Adrenal gland (tissue), 9 donors: ENCODE measurements at regions not wholly inside any gene's neighbourhood (a gene's known extent, or its start where the extent isn't known, plus 50 kb on each side); places are given as distances from the start of the nearest gene placed in this dataset.
"Not testable (repeated sequence)": the region's sequence is repeated elsewhere in the genome, so short reads cannot be mapped to it uniquely, and the experiment has no call there.

Experiments used
- DNase-seq, 7 donors: peaks; one replicate each; pipeline ENCODE4 v3.0.0-alpha.2; 2019 to 2020
- H3K27ac ChIP-seq, 5 donors: fragments of 200-600 bp; sonication (generic) in 4 of 5; 1 replicate in 3 of 5; 2 replicates in 2 of 5; pipeline versions ENCODE4 v1.5.1 to v1.8.0; 2016 to 2020; ENCODE audit warnings: mild to moderate bottlenecking in 1 of 5
- H3K27me3 ChIP-seq: fragments of 200-600 bp; 2 replicates; pipeline ENCODE4 v1.8.0; 2021
- H3K36me3 ChIP-seq, 2 donors: fragments of 200-600 bp; replicated peaks in 1 of 2; 1 replicate in 1 of 2; 2 replicates in 1 of 2; pipeline versions ENCODE4 v1.5.1 to v1.8.0; 2018 to 2022
- H3K4me1 ChIP-seq, 2 donors: fragments of 200-600 bp; replicated peaks in 1 of 2; 1 replicate in 1 of 2; 2 replicates in 1 of 2; pipeline versions ENCODE4 v1.5.1 to v1.8.0; 2018 to 2021
- H3K4me3 ChIP-seq, 4 donors: fragments of 200-600 bp; sonication (generic) in 3 of 4; one replicate each; pipeline ENCODE4 v1.5.1; 2016 to 2018
- H3K9me3 ChIP-seq, 3 donors: fragments of 200-600 bp; sonication (generic) in 1 of 3; replicated peaks in 1 of 3; 1 replicate in 2 of 3; 2 replicates in 1 of 3; pipeline versions ENCODE4 v1.5.1 to v1.8.0; 2016 to 2021
- CTCF ChIP-seq, 6 experiments: fragments of 450-650 bp in 4 of 6; fragments of 200-600 bp in 2 of 6; sonication (generic) in 1 of 6; IDR thresholded peaks; 1 replicate in 5 of 6; 2 replicates in 1 of 6; pipeline versions ENCODE4 v1.5.1 to v1.8.0; 2016 to 2021; ENCODE audit warnings: antibody characterized with exemption in 6 of 6, mild to moderate bottlenecking in 2 of 6, moderate library complexity in 1 of 6
- POLR2A ChIP-seq, 2 donors: fragments of 450-650 bp; IDR thresholded peaks; one replicate each; pipeline ENCODE4 v1.6.1; 2017; ENCODE audit warnings: antibody characterized with exemption in 2 of 2, mild to moderate bottlenecking in 2 of 2, moderate library complexity in 1 of 2
- WGBS, 4 donors: extraction: QIAGEN DNeasy Blood & Tissue Kit in 2 of 4; methylation state at CpG; one replicate each; pipeline versions ENCODE4 v1.1.5 to v1.1.7; 2013 to 2017; 5-methylcytosine and 5-hydroxymethylcytosine counted together
- intact Hi-C, 2 donors: fragments of 100-400 bp; cut with DNase I; formaldehyde crosslinking; loops; one replicate each; pipeline versions ENCODE4 v1.14.1 to v1.15.0; 2022 to 2023
- donor health status: healthy with polysubstance abuse.
- donor health status: Bipolar disorder and iron deficiency.
- donor health status: DM: yes; HTN: yes; CAD: no.
- donor health status: DM: no; HTN: no; CAD: no.
- donor health status: DM: no; HTN: no; CAD: no.

GRCh38 chr2:4979111-4979510 is 713.1 kb upstream of the SOX11 start:
- TF ChIP-seq POLR2A (IDR thresholded peaks at IDR 0.05): no peak
- TF ChIP-seq CTCF (IDR thresholded peaks at IDR 0.05): no peak
- no peaks in the 10 kb centered on the region for H3K9me3 ChIP-seq
- H3K27me3 ChIP-seq: no peaks in the 10 kb centered on the region
- 64 to 72% (median 66%) methylated on average over 11 of the region's 11 CpGs for WGBS, 4 donors
- no peak for DNase-seq
- H3K27ac ChIP-seq: no peak overlapping the region
- H3K4me3 ChIP-seq: no peak overlapping the region
- no peaks in the 10 kb centered on the region for H3K4me1 ChIP-seq
- no peaks in the 10 kb centered on the region for H3K36me3 ChIP-seq
- intact Hi-C loops: no loop called here

DNA sequence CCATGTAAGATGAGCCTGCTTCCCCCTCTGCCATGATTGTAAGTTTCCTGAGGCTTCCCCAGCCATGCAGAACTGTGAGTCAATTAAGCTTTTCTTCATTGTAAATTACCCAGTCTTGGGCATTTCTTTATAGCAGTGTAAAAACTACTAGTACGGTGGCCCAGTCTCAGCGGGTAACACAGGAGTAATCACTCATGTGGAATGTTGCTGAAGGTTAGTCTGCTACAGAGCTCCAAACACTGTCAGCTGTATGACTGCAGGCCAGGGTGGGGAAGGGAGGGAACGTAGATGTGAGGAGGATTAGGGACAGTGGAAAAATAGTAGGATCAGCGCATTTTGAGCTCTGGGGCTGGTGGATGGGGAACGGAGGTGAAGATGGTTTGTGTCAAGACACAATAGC is 711.2 kb upstream of the SOX11 start:
- intact Hi-C loops: no loop called here
- H3K27me3 ChIP-seq: no peaks in the 10 kb centered on the region
- H3K36me3 ChIP-seq: no peaks in the 10 kb centered on the region
- WGBS, 4 donors: 62 to 77% (median 63%) methylated on average over 5 of the region's 5 CpGs
- no peak for TF ChIP-seq POLR2A (IDR thresholded peaks at IDR 0.05)
- no peak for TF ChIP-seq CTCF (IDR thresholded peaks at IDR 0.05)
- no peak overlapping the region for H3K4me3 ChIP-seq
- no peaks in the 10 kb centered on the region for H3K9me3 ChIP-seq
- H3K4me1 ChIP-seq: no peaks in the 10 kb centered on the region
- no peak overlapping the region for H3K27ac ChIP-seq
- DNase-seq: no peak

GRCh38 chr2:4981802-4982409 is 710.3 kb upstream of the SOX11 start:
- Histone ChIP-seq H3K27ac (no peak overlapping the region), H3K36me3 (no peaks in the 10 kb centered on the region), H3K4me3 (no peak overlapping the region), H3K27me3 (no peaks in the 10 kb centered on the region), H3K9me3 (no peaks in the 10 kb centered on the region), H3K4me1 (no peaks in the 10 kb centered on the region)
- TF ChIP-seq POLR2A (IDR thresholded peaks at IDR 0.05) (no peak), CTCF (IDR thresholded peaks at IDR 0.05) (no peak)
- intact Hi-C loops: no loop called here
- WGBS, 4 donors: 37 to 54% (median 45%) methylated on average over 1 of the region's 1 CpG
- no peak for DNase-seq

- H3K9me3 ChIP-seq, intact Hi-C loops, H3K36me3 ChIP-seq, H3K4me3 ChIP-seq, H3K27ac ChIP-seq, H3K27me3 ChIP-seq, DNase-seq, H3K4me1 ChIP-seq: not testable (repeated sequence)
- 78 to 84% (median 82%) methylated on average over 5 of the region's 5 CpGs; no CpG with 5 or more reads in 1 of the 4 donors for WGBS, 4 donors
Measured at GRCh38 chr2:4988444-4988843, 703.7 kb upstream of the SOX11 start.

DNA sequence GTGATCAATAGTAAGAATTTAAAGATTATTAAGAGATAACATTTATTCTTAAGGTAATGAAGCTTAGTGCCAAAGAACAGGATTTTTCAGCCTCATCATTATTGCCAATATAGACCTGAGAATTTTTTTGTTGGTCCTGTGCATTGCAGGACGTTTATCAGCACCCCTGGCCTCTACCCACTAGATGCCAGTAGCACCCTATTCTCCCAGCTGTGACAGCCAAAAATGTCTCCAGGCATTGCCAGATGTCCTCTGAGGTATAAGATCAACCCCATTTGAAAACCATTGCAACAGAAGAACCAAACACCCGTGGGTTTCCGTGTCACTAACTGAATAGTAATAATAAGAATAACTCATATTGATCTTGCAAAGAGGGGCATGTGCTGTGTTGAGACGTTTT is 700.0 kb upstream of the SOX11 start:
- no peaks in the 10 kb centered on the region for H3K36me3 ChIP-seq
- TF ChIP-seq CTCF (IDR thresholded peaks at IDR 0.05): no peak
- no peak for TF ChIP-seq POLR2A (IDR thresholded peaks at IDR 0.05)
- H3K4me1 ChIP-seq: no peaks in the 10 kb centered on the region
- no peak overlapping the region for H3K4me3 ChIP-seq
- H3K27ac ChIP-seq: no peak overlapping the region
- no peaks in the 10 kb centered on the region for H3K27me3 ChIP-seq
- intact Hi-C loops: no loop called here
- WGBS, 4 donors: 46 to 63% (median 55%) methylated on average over 4 of the region's 4 CpGs
- no peak for DNase-seq
- H3K9me3 ChIP-seq: no peaks in the 10 kb centered on the region
